ENCODE measurements at regions not wholly inside any gene's neighbourhood (a gene's known extent, or its start where the extent isn't known, plus 50 kb on each side); places are given as distances from the start of the nearest gene placed in this dataset.

DNA sequence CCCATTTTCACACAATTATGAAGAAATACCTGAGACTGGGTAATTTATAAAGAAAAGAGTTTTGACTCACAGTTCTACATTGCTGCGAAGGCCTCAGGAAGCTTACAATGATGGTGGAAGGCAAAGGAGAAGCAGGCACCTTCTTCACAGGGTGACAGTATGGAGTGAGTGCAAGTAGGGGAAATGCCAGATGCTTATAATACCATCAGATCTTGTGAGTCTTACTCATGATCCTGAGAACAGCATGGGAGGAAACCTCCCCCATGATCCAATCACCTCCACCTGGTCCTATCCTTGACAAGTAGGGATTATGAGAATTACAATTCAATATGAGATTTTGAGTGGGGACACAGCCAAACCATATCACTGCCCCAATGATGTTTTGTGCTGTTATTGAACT lies 189.3 kb upstream of the CRY1 start:
- no peaks in the 10 kb centered on the region for H3K27me3 Mint-ChIP-seq
- H3K27ac Mint-ChIP-seq: no peak overlapping the region
- peaks cover 2% of the 10 kb centered on the region for H3K36me3 Mint-ChIP-seq

DNA sequence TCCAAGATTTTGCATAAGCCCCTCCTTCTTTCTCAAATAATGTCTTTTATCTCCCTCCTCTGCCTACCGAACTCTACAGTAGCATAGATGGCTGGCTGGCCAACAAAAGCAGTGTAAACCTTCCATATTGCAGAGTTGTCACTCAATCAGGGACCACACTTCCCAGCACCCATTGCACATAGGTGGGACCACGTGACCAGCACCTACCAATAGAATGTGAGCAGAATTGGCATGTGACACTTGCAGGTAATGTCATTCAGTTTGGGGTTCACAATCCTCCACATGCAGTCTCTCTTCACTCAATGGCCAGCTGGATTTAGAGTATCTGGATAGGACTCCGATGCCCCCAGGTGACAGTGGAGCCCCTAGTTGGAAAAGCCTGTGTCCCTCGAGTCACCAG lies 190.3 kb upstream of the CRY1 start:
- no peak overlapping the region for H3K4me3 Mint-ChIP-seq
- no peaks in the 10 kb centered on the region for H3K9me3 Mint-ChIP-seq
- DNase-seq: no peak
- no peaks in the 10 kb centered on the region for H3K36me3 Mint-ChIP-seq
- no peaks in the 10 kb centered on the region for H3K27me3 Mint-ChIP-seq
- H3K27ac Mint-ChIP-seq: no peak overlapping the region
- H3K4me1 Mint-ChIP-seq: peaks cover 6% of the 10 kb centered on the region

More for the DNA sequence above, 189.3 kb upstream of the CRY1 start:
- no peak for DNase-seq
- Mint-ChIP-seq H3K4me3 (no peak overlapping the region), H3K9me3 (no peaks in the 10 kb centered on the region), H3K4me1 (peaks cover 2% of the 10 kb centered on the region)

DNA sequence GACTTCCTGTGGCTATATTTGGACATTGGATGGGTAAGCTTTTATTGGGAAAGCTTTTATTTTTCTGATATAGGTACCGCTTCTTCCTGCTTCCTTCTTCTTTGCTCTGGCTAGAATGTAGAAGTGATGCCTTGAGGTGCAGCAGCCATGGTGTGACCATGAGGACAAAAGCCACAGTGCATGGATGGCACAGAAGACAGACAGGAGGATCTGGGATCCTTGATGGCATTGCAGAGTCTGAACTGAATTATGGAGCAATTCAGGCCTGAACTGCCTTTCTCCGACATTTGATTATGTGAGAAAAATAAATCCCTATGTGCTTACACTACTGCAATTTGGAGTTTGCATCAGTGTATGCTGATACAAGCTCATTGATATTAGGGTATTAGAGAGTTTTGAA lies 191.3 kb upstream of the CRY1 start:
- Mint-ChIP-seq H3K4me1 (peaks cover 6% of the 10 kb centered on the region), H3K9me3 (no peaks in the 10 kb centered on the region), H3K27ac (no peak overlapping the region), H3K36me3 (no peaks in the 10 kb centered on the region), H3K4me3 (no peak overlapping the region), H3K27me3 (no peaks in the 10 kb centered on the region)
- no peak for DNase-seq

- Mint-ChIP-seq H3K27me3 (no peaks in the 10 kb centered on the region), H3K36me3 (no peaks in the 10 kb centered on the region), H3K9me3 (no peaks in the 10 kb centered on the region), H3K27ac (no peak overlapping the region), H3K4me1 (peaks cover 6% of the 10 kb centered on the region), H3K4me3 (peak overlapping the region; percentile 1)
- DNase-seq: peak; percentile 19
Measured at GRCh38 chr12:107287436-107288413, 194.4 kb upstream of the CRY1 start.

GRCh38 chr12:107288414-107289127 lies 195.2 kb upstream of the CRY1 start:
- Mint-ChIP-seq H3K27me3 (no peaks in the 10 kb centered on the region), H3K4me1 (peaks cover 6% of the 10 kb centered on the region), H3K36me3 (no peaks in the 10 kb centered on the region), H3K4me3 (no peak overlapping the region), H3K27ac (no peak overlapping the region), H3K9me3 (no peaks in the 10 kb centered on the region)
- DNase-seq: no peak

- Mint-ChIP-seq H3K4me3 (no peak overlapping the region), H3K27me3 (no peaks in the 10 kb centered on the region), H3K36me3 (no peaks in the 10 kb centered on the region), H3K4me1 (peaks cover 6% of the 10 kb centered on the region), H3K9me3 (no peaks in the 10 kb centered on the region), H3K27ac (no peak overlapping the region)
- DNase-seq: no peak
Measured at GRCh38 chr12:107291018-107291417, 197.7 kb upstream of the CRY1 start.

- no peak overlapping the region for H3K27ac Mint-ChIP-seq
Measured at GRCh38 chr12:107296681-107297089, 203.3 kb upstream of the CRY1 start.

GRCh38 chr12:107302649-107303341 lies 209.4 kb upstream of the CRY1 start:
- Mint-ChIP-seq H3K27ac (no peak overlapping the region), H3K4me3 (no peak overlapping the region), H3K4me1 (peaks cover 6% of the 10 kb centered on the region), H3K27me3 (no peaks in the 10 kb centered on the region), H3K36me3 (no peaks in the 10 kb centered on the region), H3K9me3 (no peaks in the 10 kb centered on the region)
- DNase-seq: no peak

More at GRCh38 chr12:107296681-107297089, 203.3 kb upstream of the CRY1 start:
- no peaks in the 10 kb centered on the region for H3K27me3 Mint-ChIP-seq
- no peaks in the 10 kb centered on the region for H3K36me3 Mint-ChIP-seq
- H3K4me1 Mint-ChIP-seq: peaks cover 4% of the 10 kb centered on the region
- H3K4me3 Mint-ChIP-seq: no peak overlapping the region
- H3K9me3 Mint-ChIP-seq: no peaks in the 10 kb centered on the region
- no peak for DNase-seq

DNA sequence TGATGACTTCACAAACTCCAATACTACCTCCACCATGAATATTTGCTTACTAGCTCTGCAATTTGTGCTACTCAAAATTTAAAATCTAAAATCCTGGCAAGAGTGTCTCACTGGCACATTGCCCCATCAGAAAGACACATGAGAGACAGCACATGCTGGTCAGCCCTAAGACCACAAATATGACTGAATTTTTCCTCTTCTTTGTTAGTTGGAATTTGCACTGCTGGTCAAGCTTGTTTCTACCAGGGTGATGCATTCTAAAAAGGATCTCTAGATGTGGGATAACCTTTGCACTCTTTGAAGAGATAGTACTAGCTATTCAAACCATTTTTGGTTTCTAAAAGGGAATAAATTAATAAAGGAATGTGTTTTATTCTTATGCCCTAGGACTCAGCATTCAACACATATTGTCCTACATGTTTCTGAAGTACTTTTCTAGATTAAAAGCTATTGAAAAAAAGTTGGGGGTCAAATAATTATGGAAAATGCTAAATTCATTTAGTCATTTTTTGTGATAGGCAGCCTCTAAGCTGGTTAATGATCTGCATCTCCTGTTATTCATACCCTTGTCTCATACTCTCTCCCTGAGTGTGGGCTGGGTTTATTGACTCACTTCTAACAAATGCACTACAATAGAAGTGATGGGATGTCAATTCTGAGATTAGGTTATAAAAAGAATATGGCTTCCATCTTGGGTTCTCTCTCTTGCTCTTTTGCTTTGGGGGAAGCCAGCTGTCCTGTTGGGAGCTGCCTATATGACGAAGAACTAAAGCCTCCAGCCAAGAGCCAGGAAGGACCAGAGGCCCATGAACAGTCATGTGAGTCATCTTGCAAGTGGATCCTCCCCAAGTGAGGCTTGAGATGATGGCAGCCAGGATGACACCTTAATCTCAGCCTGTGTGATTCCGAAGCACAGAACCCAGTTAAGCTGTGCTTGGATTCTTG lies 211.5 kb upstream of the CRY1 start:
- H3K27ac Mint-ChIP-seq: no peak overlapping the region
- no peaks in the 10 kb centered on the region for H3K27me3 Mint-ChIP-seq
- no peaks in the 10 kb centered on the region for H3K9me3 Mint-ChIP-seq
- no peaks in the 10 kb centered on the region for H3K36me3 Mint-ChIP-seq
- no peak for DNase-seq
- H3K4me1 Mint-ChIP-seq: peaks cover 16% of the 10 kb centered on the region
- no peak overlapping the region for H3K4me3 Mint-ChIP-seq

DNA sequence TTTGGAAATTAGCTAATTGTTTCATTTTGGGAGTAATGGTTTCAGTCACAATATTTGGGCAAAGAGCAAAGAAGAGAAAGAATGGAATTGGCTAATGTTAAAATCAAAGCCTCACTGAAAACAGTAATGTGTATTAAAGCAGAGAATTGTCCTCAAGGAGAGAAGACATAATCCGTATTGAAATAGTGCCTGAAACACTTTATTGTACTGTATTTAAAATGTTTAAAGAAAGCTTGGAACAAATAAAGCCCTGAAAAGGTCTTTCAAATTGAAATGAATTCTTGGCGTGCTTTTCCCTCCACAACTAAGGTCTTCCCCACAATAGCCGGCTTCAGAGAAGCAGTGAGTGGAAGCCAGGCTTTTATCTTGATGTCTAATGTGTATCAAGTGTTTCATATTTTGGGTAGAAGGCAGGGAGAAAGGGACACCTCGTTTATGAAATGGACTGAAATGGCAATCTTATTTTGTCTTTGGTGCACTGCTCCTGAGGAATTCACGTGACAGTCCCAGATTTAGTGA lies 212.9 kb upstream of the CRY1 start:
- Mint-ChIP-seq H3K4me3 (no peak overlapping the region), H3K36me3 (no peaks in the 10 kb centered on the region), H3K4me1 (peaks cover 16% of the 10 kb centered on the region), H3K9me3 (no peaks in the 10 kb centered on the region), H3K27ac (no peak overlapping the region), H3K27me3 (no peaks in the 10 kb centered on the region)
- no peak for DNase-seq

GRCh38 chr12:107308310-107308709 lies 215.0 kb upstream of the CRY1 start:
- Mint-ChIP-seq H3K27ac (no peak overlapping the region), H3K36me3 (no peaks in the 10 kb centered on the region), H3K4me3 (no peak overlapping the region), H3K9me3 (no peaks in the 10 kb centered on the region), H3K4me1 (peaks cover 12% of the 10 kb centered on the region), H3K27me3 (no peaks in the 10 kb centered on the region)
- no peak for DNase-seq

GRCh38 chr12:107309020-107309419 lies 215.7 kb upstream of the CRY1 start:
- H3K4me1 Mint-ChIP-seq: peaks cover 14% of the 10 kb centered on the region
- no peaks in the 10 kb centered on the region for H3K36me3 Mint-ChIP-seq
- H3K27me3 Mint-ChIP-seq: no peaks in the 10 kb centered on the region
- no peaks in the 10 kb centered on the region for H3K9me3 Mint-ChIP-seq
- H3K4me3 Mint-ChIP-seq: no peak overlapping the region
- DNase-seq: no peak
- H3K27ac Mint-ChIP-seq: no peak overlapping the region

- Mint-ChIP-seq H3K27me3 (no peaks in the 10 kb centered on the region), H3K27ac (no peak overlapping the region), H3K4me1 (peaks cover 14% of the 10 kb centered on the region), H3K4me3 (no peak overlapping the region), H3K36me3 (no peaks in the 10 kb centered on the region), H3K9me3 (no peaks in the 10 kb centered on the region)
- no peak for DNase-seq
Measured at GRCh38 chr12:107310621-107311020, 217.3 kb upstream of the CRY1 start.

DNA sequence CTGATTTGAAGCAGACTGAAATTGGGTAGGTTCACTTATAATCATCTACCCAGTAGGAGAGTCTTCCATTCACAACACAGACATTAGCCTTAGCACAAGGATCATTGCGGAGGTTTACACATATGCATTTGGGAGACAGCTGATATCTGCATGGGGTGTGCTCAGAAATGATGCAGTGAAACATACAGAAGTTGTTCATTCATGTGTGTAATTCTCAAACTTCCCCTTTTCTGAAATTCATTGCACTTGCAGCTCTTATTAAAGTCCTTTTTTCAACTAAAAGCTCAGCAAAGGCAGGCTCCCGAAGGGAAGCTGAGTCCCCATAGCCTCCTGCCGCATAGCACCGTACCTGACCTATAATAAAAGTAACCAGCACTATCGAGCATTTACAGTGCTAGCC lies 218.3 kb upstream of the CRY1 start:
- no peaks in the 10 kb centered on the region for H3K9me3 Mint-ChIP-seq
- DNase-seq: no peak
- H3K36me3 Mint-ChIP-seq: no peaks in the 10 kb centered on the region
- H3K27me3 Mint-ChIP-seq: no peaks in the 10 kb centered on the region
- H3K4me3 Mint-ChIP-seq: no peak overlapping the region
- H3K27ac Mint-ChIP-seq: no peak overlapping the region
- H3K4me1 Mint-ChIP-seq: peaks cover 14% of the 10 kb centered on the region
